HepG2 (cell line): ENCODE measurements at regions not wholly inside any gene's neighbourhood (a gene's known extent, or its start where the extent isn't known, plus 50 kb on each side); places are given as distances from the start of the nearest gene placed in this dataset.

Experiments used
- ATAC-seq: fragments of 200-7000 bp; cut with Tn5 transposase; 3 replicates; pipeline ENCODE4 v1.9.1; 2020; ENCODE audit warnings: mild to moderate bottlenecking, moderate library complexity
- BruUV-seq: library from RNA; stranded (reverse); fragments of 400-500 nt; replicated peaks from 2 replicates; lab custom pipeline; 2021; lab: Mats Ljungman, UMichigan
- CTCF ChIA-PET: fragments of 300-600 bp; formaldehyde crosslinking; extraction: SDS; loops from one replicate; lab custom pipeline; 2021; ENCODE audit warnings: low total read pairs, inconsistent platforms, low intra/inter-chr PET ratio; lab: Yijun Ruan, JAX
- POLR2A ChIA-PET: fragments of 350-600 bp; sonication (Branson Sonifier 250); formaldehyde crosslinking; loops from one replicate; lab custom pipeline; 2020; ENCODE audit warnings: antibody characterized with exemption, inconsistent platforms; lab: Yijun Ruan, JAX
- DNase-seq: peaks from one replicate; pipeline ENCODE4 v3.0.0-alpha.2; 2015; ENCODE audit warnings: low spot score
- FAIRE-seq: peaks from 3 replicates; lab custom pipeline; 2011; peaks lifted over from hg19 to GRCh38; lab: Jason Lieb, UNC
- H2AFZ ChIP-seq: one replicate; pipeline ENCODE4 v1.6.1; 2011; ENCODE audit warnings: low read length, inconsistent platforms
- H3K27ac ChIP-seq: fragments of 300-600 bp; 3 replicates; pipeline ENCODE4 v1.8.0; 2011; ENCODE audit warnings: mixed run types, mild to moderate bottlenecking, mixed read lengths, low read length, inconsistent platforms; ENCODE audit not compliant: insufficient read depth; ENCODE audit errors: extremely low read length
- H3K27me3 ChIP-seq, 2 experiments: fragments of 200-600 bp in 1 of 2; 2 replicates in 1 of 2; 3 replicates in 1 of 2; pipeline versions ENCODE4 v1.6.0 to v1.8.0; 2011; ENCODE audit warnings: low read length in 2 of 2, mild to moderate bottlenecking in 2 of 2, moderate library complexity in 2 of 2, inconsistent platforms in 1 of 2; ENCODE audit not compliant: insufficient read depth in 2 of 2, control insufficient read depth in 1 of 2
- H3K36me3 ChIP-seq, 2 experiments: fragments of 200-600 bp in 1 of 2; replicated peaks in 1 of 2; 2 replicates in 1 of 2; 3 replicates in 1 of 2; pipeline versions ENCODE4 v1.5.1 to v1.8.0; 2011; ENCODE audit warnings: low read length in 2 of 2, inconsistent platforms in 1 of 2; ENCODE audit not compliant: insufficient read depth in 2 of 2, control insufficient read depth in 1 of 2
- H3K4me1 ChIP-seq: 2 replicates; pipeline ENCODE4 v1.5.1; 2012; ENCODE audit warnings: low read length, inconsistent platforms; ENCODE audit not compliant: insufficient read depth
- H3K4me2 ChIP-seq: 2 replicates; pipeline ENCODE4 v1.6.0; 2011; ENCODE audit warnings: low read depth, low read length, inconsistent platforms
- H3K4me3 ChIP-seq, 3 experiments: fragments of 200-600 bp in 1 of 3; sonication (generic), shearing (Covaris generic) in 1 of 3; replicated peaks in 1 of 3; 2 replicates each; pipeline ENCODE4 v1.5.1; 2011 to 2016; ENCODE audit warnings: low read length in 3 of 3, inconsistent platforms in 2 of 3, low read depth in 2 of 3, mild to moderate bottlenecking in 2 of 3, control low read depth in 1 of 3, mixed read lengths in 1 of 3; ENCODE audit not compliant: insufficient read depth in 1 of 3
- H3K79me2 ChIP-seq: one replicate; pipeline ENCODE4 v1.6.1; 2011; ENCODE audit warnings: low read length, inconsistent platforms; ENCODE audit not compliant: insufficient read depth
- H3K9ac ChIP-seq: 2 replicates; pipeline ENCODE4 v1.6.0; 2011; ENCODE audit warnings: mild to moderate bottlenecking, low read depth, low read length, inconsistent platforms; ENCODE audit not compliant: insufficient read depth
- H3K9me3 ChIP-seq: 2 replicates; pipeline ENCODE4 v1.5.1; 2012; ENCODE audit warnings: mild to moderate bottlenecking, low read length
- H4K20me1 ChIP-seq: 2 replicates; pipeline ENCODE4 v1.6.0; 2011; ENCODE audit warnings: inconsistent platforms, mild to moderate bottlenecking, low read length, moderate library complexity; ENCODE audit not compliant: insufficient read depth
- ARNT2 ChIP-seq: sonication (generic); formaldehyde crosslinking; IDR thresholded peaks from 2 replicates; pipeline ENCODE4 v1.8.0; 2022; ENCODE audit warnings: mild to moderate bottlenecking, low read depth, missing genetic modification reagents, moderate library complexity
- CREB3 ChIP-seq: sonication (generic); formaldehyde crosslinking; IDR thresholded peaks from 2 replicates; pipeline ENCODE4 v1.5.0; 2020; ENCODE audit warnings: missing genetic modification reagents
- DPF2 ChIP-seq: sonication (generic); formaldehyde crosslinking; IDR thresholded peaks from 2 replicates; pipeline ENCODE4 v1.4.0; 2020; ENCODE audit warnings: mild to moderate bottlenecking, low read depth, missing genetic modification reagents, borderline replicate concordance
- HMGA1 ChIP-seq: sonication (generic); formaldehyde crosslinking; conservative IDR thresholded peaks from 2 replicates; pipeline ENCODE4 v1.4.0; 2020; ENCODE audit warnings: missing genetic modification reagents
- MNT ChIP-seq: fragments of 450-650 bp; IDR thresholded peaks from 2 replicates; pipeline ENCODE4 v1.6.1; 2016
- MXD3 ChIP-seq: IDR thresholded peaks from 2 replicates; pipeline ENCODE4 v1.6.1; 2016; ENCODE audit warnings: mild to moderate bottlenecking, missing biosample characterization, missing genetic modification reagents
- NCOR1 ChIP-seq: fragments of 200-600 bp; sonication (generic); IDR thresholded peaks from 2 replicates; pipeline ENCODE4 v1.7.0; 2017; ENCODE audit warnings: antibody characterized with exemption, low read length, borderline replicate concordance
- NONO ChIP-seq, 2 experiments: fragments of 450-650 bp in 1 of 2; sonication (generic) in 1 of 2; formaldehyde crosslinking in 1 of 2; IDR thresholded peaks in 1 of 2; conservative IDR thresholded peaks in 1 of 2; 2 replicates each; pipeline versions ENCODE4 v1.6.1 to v1.8.0; 2017 to 2022; ENCODE audit warnings: mild to moderate bottlenecking in 1 of 2, missing genetic modification reagents in 1 of 2, moderate library complexity in 1 of 2
- TFDP1 ChIP-seq: IDR thresholded peaks from 2 replicates; pipeline ENCODE4 v1.6.1; 2016; ENCODE audit warnings: missing compliant biosample characterization, missing genetic modification reagents, borderline replicate concordance
- U2AF2 ChIP-seq: fragments of 200-400 bp; formaldehyde crosslinking; IDR thresholded peaks from 2 replicates; pipeline ENCODE4 v1.6.1; 2017; ENCODE audit warnings: low read depth, mild to moderate bottlenecking, low read length
- ZBTB44 ChIP-seq: sonication (generic); formaldehyde crosslinking; IDR thresholded peaks from 2 replicates; pipeline ENCODE4 v1.4.0; 2020; ENCODE audit warnings: missing genetic modification reagents
- ZNF557 ChIP-seq: sonication (generic); formaldehyde crosslinking; IDR thresholded peaks from 2 replicates; pipeline ENCODE4 v1.4.0; 2020; ENCODE audit warnings: missing genetic modification reagents
- ZNF776 ChIP-seq: sonication (generic); formaldehyde crosslinking; IDR thresholded peaks from 2 replicates; pipeline ENCODE4 v1.4.0; 2020; ENCODE audit warnings: mild to moderate bottlenecking, missing genetic modification reagents
- ZNF816 ChIP-seq: sonication (generic); formaldehyde crosslinking; IDR thresholded peaks from 2 replicates; pipeline ENCODE4 v1.8.0; 2022; ENCODE audit warnings: missing genetic modification reagents, mild to moderate bottlenecking, borderline replicate concordance
- ZXDC ChIP-seq: sonication (generic); formaldehyde crosslinking; IDR thresholded peaks from 2 replicates; pipeline ENCODE4 v1.5.0; 2020; ENCODE audit warnings: mild to moderate bottlenecking, missing genetic modification reagents
- WGBS: methylation state at CpG from one replicate; pipeline ENCODE4 v1.1.6; 2017; ENCODE audit warnings: low lambda C conversion rate; 5-methylcytosine and 5-hydroxymethylcytosine counted together
- in situ Hi-C: cut with HindIII; loops from 2 replicates; pipeline ENCODE4 v1.10.0; 2017; ENCODE audit warnings: low pct_unique_long_range_greater_than_20kb; ENCODE audit not compliant: extremely low pct_ligation_motif_present
- intact Hi-C: fragments of 100-400 bp; cut with micrococcal nuclease; formaldehyde crosslinking; loops from one replicate; pipeline ENCODE4 v1.10.0; 2022; ENCODE audit not compliant: unreplicated experiment

- TF ChIP-seq TFDP1 (CRISPR knock-in tag) (no peak), MXD3 (CRISPR knock-in tag) (no peak), MNT (no peak), ZNF816 (no peak), CREB3 (CRISPR knock-in tag) (no peak), ZNF776 (CRISPR knock-in tag) (no peak)
- TF ChIP-seq, all 625 proteins: peak for 0
Measured at GRCh38 chr21:18646116-18646515, 242.5 kb upstream of the TMPRSS15 start (continued).

- FAIRE-seq (no peak), DNase-seq (no peak), ATAC-seq (no peak)
- WGBS: 6% methylated on average over 3 of the region's 3 CpGs
- ChIA-PET CTCF (no interaction called here), POLR2A (no interaction called here)
- Histone ChIP-seq H3K4me3 (no peak overlapping the region), H3K79me2 (no peaks in the 10 kb centered on the region), H2AFZ (no peak overlapping the region), H4K20me1 (no peaks in the 10 kb centered on the region), H3K27ac (no peak overlapping the region), H3K27me3 (no peaks in the 10 kb centered on the region; a peak in 1 of 5 replicates), H3K9me3 (peaks cover 86% of the 10 kb centered on the region), H3K9ac (no peak overlapping the region), H3K4me1 (no peaks in the 10 kb centered on the region), H3K36me3 (no peaks in the 10 kb centered on the region), H3K4me2 (no peak overlapping the region)
- in situ Hi-C loops: no loop called here
- no TSS peak for BruUV-seq
- intact Hi-C loops: no loop called here
- TF ChIP-seq DPF2 (CRISPR knock-in tag): no peak
- no peak for TF ChIP-seq U2AF2
- TF ChIP-seq NCOR1: no peak
- TF ChIP-seq NONO (IDR thresholded peaks at IDR 0.05): no peak
- TF ChIP-seq NONO (CRISPR knock-in tag; conservative IDR thresholded peaks at IDR 0.05): no peak
- no peak for TF ChIP-seq ZNF557 (CRISPR knock-in tag)
- TF ChIP-seq ARNT2 (CRISPR knock-in tag): no peak
- TF ChIP-seq ZXDC (CRISPR knock-in tag): no peak
- no peak for TF ChIP-seq ZBTB44 (CRISPR knock-in tag)
- no peak for TF ChIP-seq HMGA1 (CRISPR knock-in tag)
Measured at GRCh38 chr21:18655931-18656330, 252.3 kb upstream of the TMPRSS15 start.
